OCI-LY1 (cell line): ENCODE measurements at regions not wholly inside any gene's neighbourhood (a gene's known extent, or its start where the extent isn't known, plus 50 kb on each side); places are given as distances from the start of the nearest gene placed in this dataset.

Source experiments
- CTCF ChIP-seq: fragments of 200-600 bp; sonication (generic), shearing (Covaris generic); IDR thresholded peaks from 2 replicates; pipeline ENCODE4 v1.5.1; 2017; ENCODE audit warnings: mild to moderate bottlenecking, antibody characterized with exemption, low read length, moderate library complexity, mixed read lengths
- EZH2 ChIP-seq: fragments of 200-600 bp; sonication (generic), shearing (Covaris generic); IDR thresholded peaks from 2 replicates; pipeline ENCODE4 v1.8.0; 2017; ENCODE audit warnings: borderline replicate concordance, mixed run types, mild to moderate bottlenecking, antibody characterized with exemption, low read length, moderate library complexity, mixed read lengths

- no peak for TF ChIP-seq CTCF
- no peak for TF ChIP-seq EZH2
Measured at GRCh38 chr4:89618151-89618550, 218.8 kb downstream of the SNCA start.
